GM18907 (cell line): ENCODE measurements at regions not wholly inside any gene's neighbourhood (a gene's known extent, or its start where the extent isn't known, plus 50 kb on each side); places are given as distances from the start of the nearest gene placed in this dataset.

Source experiments
- ATAC-seq: cut with Tn5 transposase; IDR thresholded peaks from one replicate; pipeline ENCODE4 v1.9.1; 2021; ENCODE audit warnings: mild to moderate bottlenecking, moderate library complexity; ENCODE audit not compliant: unreplicated experiment

DNA sequence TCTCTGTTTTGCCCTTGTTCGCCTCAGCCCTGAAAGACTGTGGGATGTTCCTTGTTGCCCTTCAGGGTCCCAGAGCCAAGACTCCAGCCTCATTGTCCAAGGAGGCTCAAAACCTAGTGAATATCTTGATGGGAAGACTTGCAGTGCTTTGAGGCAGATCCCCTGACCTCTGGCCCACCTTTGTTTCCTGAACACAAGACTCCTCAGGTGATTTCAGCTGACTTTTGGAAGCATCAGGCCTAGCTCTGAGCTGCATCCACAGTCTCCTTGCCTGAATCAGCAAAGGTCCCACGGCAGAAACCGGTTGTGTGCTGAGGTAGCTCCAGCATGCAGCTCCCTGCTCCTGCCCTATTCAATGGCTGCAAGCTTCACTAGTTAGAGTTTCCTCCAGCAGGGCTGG is 159.3 kb upstream of the B3GAT1 start:
- ATAC-seq: no peak

DNA sequence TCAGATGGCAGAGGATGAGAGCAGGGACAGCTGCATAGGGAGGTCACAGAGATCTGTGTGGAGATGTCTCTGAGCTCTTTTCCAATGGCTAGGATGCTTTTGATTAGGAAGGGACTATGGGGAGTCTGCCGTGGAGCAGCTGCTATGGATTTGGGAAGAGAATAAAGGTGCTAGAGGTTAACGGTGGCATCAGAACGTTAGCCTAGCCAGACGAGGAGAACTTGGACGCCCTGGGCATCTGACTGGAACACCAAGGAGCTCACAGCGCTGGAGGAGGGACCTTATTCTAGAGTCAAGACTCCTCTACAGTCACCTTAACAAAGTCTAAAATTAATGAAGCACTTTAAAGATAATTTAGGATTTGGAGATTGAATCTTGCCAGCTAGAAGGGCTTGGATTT is 157.2 kb upstream of the B3GAT1 start:
- ATAC-seq: no peak

DNA sequence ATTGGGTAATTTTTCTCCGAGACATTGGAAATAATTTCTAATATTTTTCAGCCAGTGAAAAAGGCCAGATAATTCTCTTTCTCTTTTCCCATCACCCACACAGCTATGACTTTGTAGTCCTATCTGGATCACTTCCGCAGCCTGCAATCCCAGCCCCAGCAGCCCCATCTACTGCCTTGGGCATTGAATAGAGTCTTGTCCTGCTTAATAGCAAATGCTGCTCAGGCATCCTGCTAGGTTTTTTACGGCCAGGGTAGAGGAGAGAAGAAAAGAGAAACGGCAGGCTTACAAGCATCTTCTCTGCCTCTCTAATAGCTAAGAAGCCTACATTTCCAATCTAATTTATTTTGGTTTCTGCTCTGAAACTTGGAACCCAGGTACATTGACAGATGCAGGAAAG is 154.3 kb upstream of the B3GAT1 start:
- no peak for ATAC-seq

DNA sequence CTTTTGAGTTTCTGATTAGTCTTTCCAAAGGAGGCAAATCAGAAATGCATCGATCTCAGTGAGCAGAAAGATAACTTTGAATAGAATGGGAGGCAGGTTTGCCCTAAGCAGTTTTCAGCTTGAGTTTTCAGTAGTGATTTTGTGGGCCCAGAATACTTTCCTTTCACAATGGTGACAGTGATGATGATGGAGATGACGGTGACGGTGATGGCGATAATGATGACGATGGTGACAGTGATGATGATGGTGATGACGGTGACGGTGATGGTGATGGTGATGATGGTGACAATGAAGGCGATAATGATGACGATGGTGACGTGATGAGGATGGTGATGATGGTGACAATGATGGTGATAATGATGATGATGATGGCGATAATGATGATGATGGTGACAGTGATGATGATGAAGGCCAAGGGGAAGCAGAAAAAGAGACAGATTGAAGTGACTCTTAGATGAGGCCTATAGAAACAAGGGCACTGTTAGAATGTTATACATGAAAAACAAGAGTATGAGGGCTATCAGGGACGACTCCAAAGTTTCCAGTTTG is 153.4 kb upstream of the B3GAT1 start:
- no peak for ATAC-seq

DNA sequence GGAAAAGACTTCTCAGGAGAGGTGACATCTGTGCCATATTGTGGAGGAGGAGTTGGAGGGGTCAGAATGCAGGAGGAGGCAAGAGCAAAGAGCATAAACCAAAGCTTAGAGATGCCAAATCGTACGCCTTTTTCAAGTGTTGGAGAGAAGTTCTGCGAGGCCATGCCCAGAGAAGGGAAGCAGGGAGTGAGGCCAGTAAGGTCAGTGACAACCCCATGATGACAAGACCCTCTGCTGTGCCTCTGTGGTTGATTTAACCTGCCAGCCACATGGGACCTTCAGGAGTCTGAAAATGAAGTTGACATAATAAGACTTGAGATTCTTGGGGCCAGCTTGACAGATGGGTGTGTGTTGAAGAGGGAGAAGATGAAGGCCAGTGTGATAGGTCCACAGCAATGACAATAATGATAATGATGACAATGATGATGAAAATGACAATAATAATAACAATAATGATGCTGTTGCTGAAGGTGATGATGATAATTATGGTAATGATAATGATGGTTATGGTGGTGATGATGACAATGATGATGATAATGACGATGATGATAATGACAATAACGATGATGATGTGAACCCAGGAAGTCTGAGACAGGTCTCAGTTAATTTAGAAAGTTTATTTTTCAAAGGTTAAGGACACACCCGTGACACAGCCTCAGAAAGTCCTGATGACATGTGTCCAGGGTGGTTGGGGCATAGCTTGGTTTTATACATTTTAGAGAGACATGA is 152.6 kb upstream of the B3GAT1 start:
- no peak for ATAC-seq

DNA sequence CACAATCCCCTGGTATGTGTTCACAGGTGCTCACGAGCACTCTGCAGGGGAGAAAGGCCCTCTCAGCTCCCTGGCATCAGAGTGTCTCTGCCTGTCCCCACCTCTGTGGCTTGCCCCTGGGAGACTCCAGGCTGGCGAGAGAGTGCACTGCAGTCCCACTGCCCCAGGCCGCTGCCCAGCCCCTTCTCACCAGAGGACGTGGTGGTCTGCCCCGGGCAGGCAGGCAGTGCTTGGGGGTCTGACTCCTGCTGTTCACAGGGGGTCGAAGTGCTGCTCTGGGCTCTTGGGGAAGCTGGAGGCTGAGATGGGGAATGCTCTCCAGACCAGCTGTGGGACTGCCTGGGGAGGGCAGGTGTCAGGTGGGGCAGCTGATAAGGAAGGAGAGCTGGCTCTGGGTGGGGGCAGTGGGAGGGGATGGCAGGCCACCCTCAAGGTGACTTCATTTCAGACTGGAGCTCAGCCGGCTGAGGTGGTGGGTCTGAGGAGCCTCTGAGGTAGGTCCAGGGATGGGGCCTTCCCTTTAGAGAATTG is 151.0 kb upstream of the B3GAT1 start:
- no peak for ATAC-seq

DNA sequence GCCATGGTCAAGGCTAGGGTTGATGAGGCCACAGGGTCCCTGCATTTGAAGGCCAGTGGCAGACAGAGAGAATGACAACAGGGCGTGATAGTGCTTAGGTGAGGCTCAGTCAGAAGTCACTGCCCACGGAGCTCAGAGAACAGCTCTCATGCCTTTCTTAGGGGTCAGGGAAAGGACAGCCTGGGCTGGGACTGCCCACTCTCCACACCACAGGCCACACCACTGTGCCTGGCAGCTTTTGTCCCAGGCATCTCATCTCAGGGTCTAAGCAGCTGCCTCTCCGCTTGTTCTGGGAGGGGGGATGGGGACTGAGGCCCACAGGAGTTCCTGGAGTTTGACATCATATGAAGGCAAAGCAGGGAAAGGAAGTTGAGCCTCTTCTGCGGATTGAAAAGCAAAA is 150.2 kb upstream of the B3GAT1 start:
- ATAC-seq: no peak

DNA sequence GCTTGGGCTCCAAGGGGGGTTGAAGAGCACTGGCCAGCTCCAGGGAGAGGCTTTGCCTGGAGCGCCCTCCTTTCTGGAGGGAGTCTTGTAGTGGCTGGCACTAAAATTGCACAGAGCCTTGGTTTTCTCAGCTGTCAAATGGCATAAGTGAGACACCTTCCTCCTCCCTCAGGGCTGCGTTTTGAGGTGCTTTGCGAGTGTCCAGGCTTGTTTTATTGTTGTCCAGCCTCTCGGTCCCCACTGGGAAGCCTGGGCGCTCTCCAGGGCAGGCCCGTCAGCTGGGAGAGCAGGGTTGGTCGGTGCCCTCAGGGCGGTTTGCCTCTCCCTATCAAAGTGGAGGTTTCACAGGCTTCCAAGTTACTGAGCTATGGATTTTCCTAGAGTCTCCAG is 149.3 kb upstream of the B3GAT1 start:
- ATAC-seq: no peak

DNA sequence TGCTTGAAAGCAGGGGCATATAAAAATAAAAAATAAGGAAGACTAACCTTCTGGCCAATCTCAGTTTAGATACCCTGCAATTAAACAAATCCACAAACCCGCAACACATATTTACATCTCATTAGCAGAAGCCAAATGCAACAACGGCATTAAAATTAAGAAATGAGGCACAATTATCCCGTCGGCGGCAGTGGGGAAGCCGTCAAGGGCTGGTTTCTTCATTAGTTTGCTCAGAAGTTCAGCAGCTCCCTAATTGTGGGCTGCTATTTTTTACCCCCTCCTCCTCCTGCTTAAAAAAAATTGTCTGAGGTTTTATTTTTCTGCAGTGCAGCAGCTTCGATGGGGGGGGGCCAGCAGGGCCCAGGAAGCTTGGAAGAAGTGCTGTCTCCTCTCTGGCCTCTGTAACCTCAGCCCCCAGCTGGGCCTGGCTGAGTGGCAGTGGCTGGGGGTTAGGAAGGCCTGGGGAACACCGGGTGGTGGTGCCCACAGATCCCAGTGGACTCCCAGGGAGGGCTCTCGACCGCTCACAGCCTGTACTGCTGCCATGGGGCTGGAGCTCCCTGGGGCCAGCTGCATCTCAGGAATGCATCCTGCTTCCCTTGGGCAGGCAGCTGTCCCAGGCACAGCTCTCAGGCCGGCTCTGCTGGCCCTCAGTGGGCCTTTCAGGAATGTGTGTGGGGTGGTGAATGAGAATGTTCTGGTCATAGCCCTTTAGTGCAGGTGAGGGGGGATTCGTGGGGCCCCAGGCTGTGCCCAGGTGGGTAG is 148.7 kb upstream of the B3GAT1 start:
- ATAC-seq: no peak

DNA sequence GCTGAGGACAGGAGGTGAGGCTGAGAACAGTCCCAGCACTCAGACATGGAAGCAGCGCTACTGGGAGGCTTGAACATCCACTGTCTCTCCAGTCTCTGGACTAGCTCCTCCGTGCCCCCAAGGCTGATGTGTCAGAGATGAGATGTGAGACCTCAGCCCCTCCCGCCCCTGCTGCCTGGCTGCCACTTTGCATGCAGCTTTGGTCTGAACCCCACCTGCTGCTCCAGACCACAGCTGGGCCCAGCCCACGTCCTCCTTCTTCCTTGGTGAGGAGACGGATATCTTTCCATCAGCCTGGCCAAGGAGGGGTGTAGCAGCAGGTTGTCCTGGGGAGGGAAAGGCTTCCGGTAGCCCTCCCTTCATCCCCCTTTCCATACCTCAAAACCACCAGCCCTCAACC is 148.0 kb upstream of the B3GAT1 start:
- ATAC-seq: no peak

DNA sequence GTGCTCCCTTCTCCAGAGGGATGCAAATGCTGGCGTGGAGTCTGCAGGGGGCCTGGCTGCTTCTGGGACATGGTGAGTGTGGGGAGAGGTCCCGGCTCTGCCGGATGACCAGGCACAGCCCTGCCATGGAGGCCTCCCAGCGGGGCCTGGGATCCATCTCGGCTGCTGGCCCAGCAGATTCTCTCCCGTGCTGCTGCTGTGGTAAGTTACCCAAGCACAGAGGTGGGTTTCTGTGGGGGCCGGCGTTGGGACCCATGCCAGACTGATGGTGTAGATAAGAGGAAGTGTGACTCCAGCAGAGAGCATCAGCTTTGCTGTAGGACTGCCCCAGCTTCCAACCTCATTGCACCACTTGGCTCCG is 147.5 kb upstream of the B3GAT1 start:
- ATAC-seq: no peak

DNA sequence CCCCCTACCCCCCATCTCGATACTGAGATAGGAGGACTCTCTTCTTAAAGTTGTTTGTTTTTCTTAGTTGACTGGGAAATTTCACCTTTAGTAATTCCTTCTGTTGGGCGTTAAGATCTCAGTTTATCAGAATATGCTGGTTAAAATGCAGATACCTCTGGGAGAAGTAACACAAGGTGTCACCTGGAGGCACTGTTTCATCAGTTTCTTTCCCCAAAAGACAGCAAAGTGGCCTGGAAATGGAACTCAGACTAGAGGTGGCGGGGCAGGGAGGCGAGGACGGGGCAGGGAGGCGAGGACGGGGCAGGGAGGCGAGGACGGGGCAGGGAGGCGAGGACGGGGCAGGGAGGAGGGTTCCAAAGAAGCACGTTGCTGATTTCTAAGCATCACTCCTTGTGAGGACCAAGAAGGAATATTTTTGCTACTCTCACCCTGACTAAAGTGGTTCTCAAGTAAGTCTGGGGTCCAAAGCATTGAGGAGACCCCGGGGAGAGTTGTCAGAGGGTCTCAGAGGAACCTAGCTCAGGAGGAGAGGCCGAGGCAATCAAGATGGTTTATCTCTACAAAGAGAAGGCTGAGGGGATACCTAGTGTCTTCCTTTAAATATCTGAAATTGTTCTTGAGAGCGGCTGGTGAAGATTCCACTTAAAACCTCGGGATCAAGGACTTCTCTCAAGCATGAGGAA is 147.0 kb upstream of the B3GAT1 start:
- no peak for ATAC-seq

DNA sequence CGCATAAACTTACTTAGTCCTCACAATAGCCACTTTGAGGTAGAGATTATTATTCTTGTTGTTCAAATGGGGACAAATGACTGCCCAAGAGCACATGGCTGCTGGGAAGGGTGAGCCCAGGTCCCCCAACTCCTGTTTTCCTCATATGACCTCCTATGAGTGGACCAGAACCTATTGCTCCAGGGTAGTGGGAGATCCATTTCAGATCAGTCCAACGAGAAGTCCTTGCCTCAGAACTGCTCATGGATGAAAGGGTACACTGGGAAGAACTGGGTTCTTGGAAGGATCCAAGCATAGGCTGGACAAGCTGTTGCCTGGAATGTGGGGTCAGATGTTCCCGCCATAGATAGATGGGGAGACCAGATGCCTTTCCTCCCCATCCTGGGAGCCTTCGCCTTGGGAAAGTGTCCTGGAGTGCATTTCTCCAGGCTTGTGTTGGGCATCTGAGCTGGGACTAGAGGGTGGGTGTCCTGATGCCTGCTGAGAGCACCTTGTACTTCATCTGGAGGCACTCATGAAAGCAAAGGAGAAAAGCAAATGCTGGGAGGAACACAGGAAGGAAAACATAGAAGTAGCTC is 146.3 kb upstream of the B3GAT1 start:
- no peak for ATAC-seq

DNA sequence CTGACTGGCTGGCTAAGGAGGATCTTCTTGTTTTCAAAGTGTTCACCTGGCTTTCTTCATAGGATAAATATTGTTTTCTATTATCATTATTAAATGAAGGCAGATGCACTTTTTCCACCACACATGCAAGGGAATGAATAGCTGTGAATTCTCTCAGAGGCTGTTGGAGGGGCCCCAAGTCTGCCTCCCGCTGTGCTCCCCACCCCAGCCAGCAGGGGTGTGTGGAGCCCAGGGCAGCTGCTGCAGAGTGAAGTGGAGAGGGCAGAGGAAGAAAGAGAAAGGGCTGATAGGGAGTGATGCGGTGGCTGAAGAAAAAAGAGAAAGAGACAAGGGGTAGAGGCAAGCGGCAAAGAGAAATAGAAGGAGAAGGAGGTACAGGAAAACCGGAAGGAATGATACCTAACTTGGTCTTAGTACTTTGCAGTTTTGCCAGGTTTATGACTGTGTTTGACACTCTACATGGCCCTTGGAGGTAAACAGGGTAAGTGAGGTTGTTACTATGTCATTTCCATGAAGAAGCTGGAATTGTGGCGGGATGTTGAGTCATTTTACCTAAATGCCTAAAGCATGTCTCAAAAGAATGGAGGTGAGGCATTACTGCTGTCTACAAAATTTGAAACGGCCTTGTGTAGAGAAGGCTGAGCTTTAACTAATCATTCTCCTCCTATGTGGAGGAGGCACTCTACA is 145.7 kb upstream of the B3GAT1 start:
- ATAC-seq: no peak

DNA sequence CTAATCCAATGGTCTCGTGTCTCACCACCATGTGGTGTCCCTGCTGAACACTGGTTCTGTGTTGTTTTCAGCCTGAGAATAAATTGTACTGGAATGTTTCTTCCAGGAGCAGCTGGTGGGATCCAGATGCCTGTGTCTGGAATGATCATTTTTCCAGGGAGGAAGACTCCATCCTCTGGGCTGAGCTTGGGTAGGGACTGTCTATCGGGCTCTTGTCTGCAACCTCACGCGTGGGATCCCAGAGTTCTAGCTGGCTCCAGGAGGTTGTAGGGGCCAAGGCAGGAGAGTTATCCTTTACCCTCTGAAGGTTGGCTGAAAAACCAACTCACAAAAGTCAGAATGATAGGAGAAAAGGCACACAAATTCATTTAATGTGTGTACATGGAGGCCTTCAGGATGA is 144.1 kb upstream of the B3GAT1 start:
- ATAC-seq: no peak

DNA sequence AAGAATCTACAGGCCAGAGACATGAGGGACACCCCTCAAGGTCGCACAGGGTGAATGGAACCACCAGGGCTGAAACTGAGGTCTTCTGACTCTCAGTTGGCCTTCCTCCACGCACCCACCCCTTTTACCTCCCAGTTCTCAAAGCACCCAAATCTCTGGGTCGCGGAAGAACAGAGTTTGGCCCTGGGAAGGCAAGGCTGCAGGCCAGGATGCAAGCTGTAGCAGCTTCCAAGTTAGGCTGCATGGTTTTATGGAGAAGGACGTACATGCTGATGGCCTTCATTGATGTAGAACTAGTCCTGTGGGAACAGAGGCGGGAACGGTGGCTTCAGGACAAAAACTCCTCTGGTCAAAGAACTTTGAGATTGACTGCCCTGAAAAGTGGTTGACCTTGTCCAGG is 143.5 kb upstream of the B3GAT1 start:
- ATAC-seq: no peak

DNA sequence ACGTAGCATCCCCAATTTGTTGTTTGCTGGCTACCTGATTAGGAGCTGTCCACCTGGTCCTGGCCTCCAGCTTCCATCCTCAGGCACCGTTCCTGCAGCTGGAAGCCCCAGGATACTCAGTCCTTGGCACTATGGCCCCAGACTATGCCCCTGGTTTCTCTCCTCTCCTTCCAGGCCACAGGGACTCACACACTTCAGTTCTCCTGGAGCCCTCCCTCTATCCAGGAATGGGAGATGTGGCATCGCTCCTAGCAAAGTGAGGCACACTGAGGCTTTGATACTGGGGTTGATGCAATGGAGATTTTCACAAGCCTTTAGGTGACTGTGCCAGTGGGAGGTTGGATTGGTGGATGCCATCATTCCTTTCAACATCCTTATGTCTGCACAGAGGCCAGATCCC is 142.8 kb upstream of the B3GAT1 start:
- ATAC-seq: no peak

DNA sequence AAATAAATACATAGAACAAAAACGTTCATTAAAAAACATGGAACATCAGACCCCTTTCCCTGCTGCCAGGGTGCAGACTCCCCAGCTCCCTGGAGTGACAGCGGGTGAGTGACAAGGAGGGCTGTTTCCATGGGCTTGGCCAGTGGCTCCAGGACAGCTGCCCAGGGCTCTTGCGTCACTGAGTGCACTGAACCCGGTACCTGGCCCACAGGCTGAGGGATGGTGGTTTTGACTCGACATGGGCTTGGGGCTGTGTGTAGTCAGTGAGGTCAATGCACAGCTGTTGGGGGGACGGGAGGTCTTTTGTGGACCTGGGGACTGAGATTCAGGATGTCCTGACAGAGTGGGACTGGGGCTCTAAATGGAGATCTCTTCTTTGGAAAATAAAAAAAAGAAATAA is 142.1 kb upstream of the B3GAT1 start:
- ATAC-seq: no peak

DNA sequence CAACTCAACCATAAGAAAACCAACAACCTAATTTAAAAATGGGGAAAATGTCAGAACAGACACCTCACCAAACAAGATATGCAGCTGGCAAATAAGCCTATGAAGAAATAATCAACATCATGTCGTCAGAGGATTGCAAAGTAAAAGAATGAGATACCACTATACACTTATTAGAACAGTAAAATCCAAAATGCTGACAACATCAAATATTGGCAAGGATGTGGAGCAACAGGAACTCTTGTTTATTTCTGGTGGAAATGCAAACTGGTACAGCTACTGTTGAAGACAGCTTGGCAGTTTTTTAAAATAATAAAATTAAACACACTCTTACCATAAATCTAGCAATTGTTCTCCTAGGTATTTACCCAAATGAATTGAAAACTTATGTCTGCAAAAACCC is 140.7 kb upstream of the B3GAT1 start:
- no peak for ATAC-seq

DNA sequence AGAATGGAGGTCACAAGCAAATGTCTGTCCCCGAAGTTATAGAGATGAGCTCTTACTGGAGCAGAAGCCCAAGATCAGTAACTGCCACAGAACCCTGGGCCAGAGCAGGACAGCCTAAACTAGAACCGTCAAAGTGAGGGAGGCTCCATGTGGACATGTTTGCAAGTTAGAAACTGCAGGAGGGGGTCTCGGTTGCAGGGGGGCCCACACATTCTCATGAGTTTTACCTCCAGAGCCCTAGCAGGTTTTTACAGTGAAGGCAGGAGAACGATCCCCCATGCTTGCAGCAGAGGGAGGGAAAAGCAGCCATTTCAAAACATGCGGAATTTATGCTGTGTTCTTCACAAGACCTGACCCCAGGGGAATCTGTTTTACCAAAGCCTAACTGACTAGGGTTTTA is 133.5 kb upstream of the B3GAT1 start:
- ATAC-seq: no peak
